K562 (cell line): ENCODE measurements at regions not wholly inside any gene's neighbourhood (a gene's known extent, or its start where the extent isn't known, plus 50 kb on each side); places are given as distances from the start of the nearest gene placed in this dataset.
A peak's percentile ranks its signal among the peaks of the same experiment; 100 is the strongest.

Source experiments
- ARID4B ChIP-seq: sonication (generic); formaldehyde crosslinking; IDR thresholded peaks from 2 replicates; pipeline ENCODE4 v1.8.0; 2022; ENCODE audit warnings: mild to moderate bottlenecking, missing genetic modification reagents
- ATF3 ChIP-seq, 2 experiments: fragments of 450-650 bp in 1 of 2; sonication (generic) in 1 of 2; formaldehyde crosslinking in 1 of 2; IDR thresholded peaks in 1 of 2; conservative IDR thresholded peaks in 1 of 2; 2 replicates each; pipeline versions ENCODE4 v1.6.1 to v1.8.1; 2016 to 2023; ENCODE audit warnings: mild to moderate bottlenecking in 2 of 2, moderate library complexity in 2 of 2, inconsistent platforms in 1 of 2, missing genetic modification reagents in 1 of 2
- DEAF1 ChIP-seq: fragments of 450-650 bp; formaldehyde crosslinking; IDR thresholded peaks from 2 replicates; pipeline ENCODE4 v1.4.0; 2020; ENCODE audit warnings: mild to moderate bottlenecking, moderate library complexity
- HMGXB4 ChIP-seq: sonication (generic); formaldehyde crosslinking; IDR thresholded peaks from 2 replicates; pipeline ENCODE4 v1.8.1; 2023; ENCODE audit warnings: mild to moderate bottlenecking, missing genetic modification reagents
- NELFE ChIP-seq: IDR thresholded peaks from 2 replicates; pipeline ENCODE4 v1.6.1; 2011; ENCODE audit warnings: mild to moderate bottlenecking; ENCODE audit not compliant: insufficient read depth, insufficient read length
- NFIC ChIP-seq: fragments of 450-650 bp; IDR thresholded peaks from 2 replicates; pipeline ENCODE4 v1.6.1; 2017; ENCODE audit warnings: mild to moderate bottlenecking, inconsistent platforms
- SAFB2 ChIP-seq: fragments of 200-400 bp; formaldehyde crosslinking; IDR thresholded peaks from 2 replicates; pipeline ENCODE4 v1.6.1; 2018; ENCODE audit warnings: borderline replicate concordance, low read length, low read depth, moderate library complexity; ENCODE audit not compliant: severe bottlenecking
- WHSC1 ChIP-seq: IDR thresholded peaks from one replicate; pipeline ENCODE4 v1.6.1; 2012; ENCODE audit warnings: low read length, control low read depth, inconsistent platforms
- ZNF197 ChIP-seq: fragments of 200-800 bp; sonication (Bioruptor generic); IDR thresholded peaks from 2 replicates; pipeline ENCODE4 v1.6.1; 2016; ENCODE audit warnings: low read depth, missing genetic modification characterization, missing compliant biosample characterization
- ZNF347 ChIP-seq: fragments of 450-650 bp; formaldehyde crosslinking; IDR thresholded peaks from 2 replicates; pipeline ENCODE4 v1.4.0; 2020; ENCODE audit warnings: low read depth, mild to moderate bottlenecking, moderate library complexity

- TF ChIP-seq ATF3 (IDR thresholded peaks at IDR 0.05) (no peak), ATF3 (CRISPR knock-in tag; conservative IDR thresholded peaks at IDR 0.05) (no peak), ZNF347 (CRISPR knock-in tag) (no peak), SAFB2 (no peak), HMGXB4 (CRISPR knock-in tag) (no peak), ARID4B (CRISPR knock-in tag) (no peak), ZNF197 (CRISPR knock-in tag) (no peak), NFIC (peak; percentile 85), DEAF1 (CRISPR knock-in tag) (no peak), NELFE (no peak), WHSC1 (no peak)
Measured at GRCh38 chr12:93115198-93115601, 186.1 kb upstream of the EEA1 start (continued).
